SK-N-DZ (cell line): ENCODE measurements at regions not wholly inside any gene's neighbourhood (a gene's known extent, or its start where the extent isn't known, plus 50 kb on each side); places are given as distances from the start of the nearest gene placed in this dataset.

Source experiments
- DNase-seq: peaks from one replicate; pipeline ENCODE4 v3.0.0-alpha.2; 2015; ENCODE audit warnings: low spot score

- DNase-seq = no peak
These were observed 220.0 kb upstream of the FOXQ1 start for GRCh38 chr6:1091900-1092299.

DNA sequence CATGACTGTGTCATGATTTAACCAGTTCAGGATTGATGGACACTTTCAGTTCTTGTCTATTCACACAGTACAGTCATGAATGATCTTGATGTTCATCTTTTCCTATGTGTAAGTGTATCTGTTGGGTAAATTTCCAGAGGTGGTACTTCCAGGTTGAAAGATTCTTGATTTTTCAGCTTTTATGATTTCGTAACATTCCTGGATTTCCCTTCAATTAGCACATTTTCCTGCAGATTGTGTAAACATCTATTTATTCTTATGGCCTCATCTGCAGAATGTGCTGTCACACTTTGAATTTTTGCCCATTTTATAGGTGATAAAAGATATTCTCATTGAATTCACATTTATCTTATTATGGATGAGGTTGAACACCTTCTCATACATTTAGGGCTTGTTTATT is 222.0 kb upstream of the FOXQ1 start:
- DNase-seq = no peak

DNA sequence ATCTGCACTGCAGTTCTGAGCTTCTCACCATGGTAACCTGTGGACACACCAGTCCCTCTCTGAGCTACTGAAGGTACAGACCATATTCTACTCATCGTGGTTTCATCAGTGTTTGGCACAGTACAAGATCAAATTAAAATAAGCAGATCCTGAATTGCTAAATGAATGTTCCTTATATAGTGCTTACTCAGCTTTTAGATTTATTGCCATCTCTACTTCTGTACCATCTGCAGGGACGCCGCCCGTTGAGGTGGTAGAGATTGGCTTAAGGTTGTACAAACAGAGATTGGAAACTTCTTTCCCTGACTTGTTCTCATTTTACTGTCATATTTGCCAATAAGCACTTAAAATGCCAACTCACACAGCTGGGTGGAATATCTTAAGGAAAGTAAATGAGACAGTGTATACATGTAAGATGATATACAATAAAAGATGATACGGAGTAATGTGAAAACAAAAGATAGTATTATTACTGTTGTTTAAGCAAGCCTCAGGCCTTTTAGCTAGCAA is 223.4 kb upstream of the FOXQ1 start:
- no peak for DNase-seq

DNA sequence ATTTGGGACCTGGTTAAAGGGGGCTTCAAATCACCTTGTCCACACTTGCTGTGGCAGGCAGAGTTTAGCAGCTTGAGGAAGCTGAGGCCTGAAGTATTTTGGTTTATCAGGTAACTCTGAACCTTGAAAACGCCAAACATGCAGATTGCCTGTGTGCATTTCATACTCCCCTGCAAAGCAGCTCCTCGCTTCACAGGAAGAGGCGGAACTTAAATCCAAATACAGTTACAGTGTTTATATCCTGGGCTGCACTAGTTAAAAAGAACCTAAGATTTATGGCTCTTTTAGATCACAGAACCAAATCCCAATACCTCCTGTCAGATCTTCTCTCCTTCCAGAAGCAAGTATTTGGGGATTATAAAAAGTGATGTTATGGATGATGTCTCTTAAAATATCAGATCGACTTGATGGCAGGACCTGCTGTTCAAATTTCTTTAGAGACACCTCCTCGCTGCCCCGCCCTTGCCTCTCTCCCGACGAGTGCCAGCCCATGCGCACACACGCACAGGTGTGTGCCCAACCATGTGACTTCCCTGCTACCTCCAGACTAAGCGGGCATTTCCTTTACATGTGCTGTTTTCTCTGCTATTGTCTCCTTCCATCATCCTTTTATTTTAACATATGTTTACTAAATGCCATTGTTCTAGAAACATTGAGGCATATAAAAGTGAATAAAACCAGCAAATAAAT is 224.6 kb upstream of the FOXQ1 start:
- DNase-seq = no peak

- no peak for DNase-seq
These were observed 225.3 kb upstream of the FOXQ1 start for GRCh38 chr6:1086446-1087153.

GRCh38 chr6:1082285-1082935 is 229.5 kb upstream of the FOXQ1 start:
- no peak for DNase-seq

- no peak for DNase-seq
These were observed 230.2 kb upstream of the FOXQ1 start for GRCh38 chr6:1081551-1082284.

- DNase-seq = no peak
These were observed 231.2 kb upstream of the FOXQ1 start for GRCh38 chr6:1080453-1081337.

DNA sequence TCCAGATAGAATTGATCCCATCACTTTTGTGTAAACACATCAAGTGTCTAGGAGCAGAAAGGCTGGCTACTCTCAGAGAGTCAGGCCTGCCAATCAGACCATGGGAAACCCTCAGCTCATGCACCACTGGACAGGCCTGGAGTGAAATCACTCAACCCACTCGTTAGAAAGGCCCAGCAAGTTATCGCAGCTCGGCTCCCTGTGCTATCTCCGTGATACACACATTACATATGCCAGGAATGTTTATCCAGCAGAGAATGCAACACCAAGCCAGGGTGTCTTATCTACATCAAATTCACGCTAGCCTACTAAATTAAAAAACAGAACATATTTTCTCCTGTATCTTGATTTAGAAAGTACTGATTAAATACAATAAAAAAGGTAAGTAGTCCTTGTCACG is 232.4 kb upstream of the FOXQ1 start:
- DNase-seq = no peak

DNA sequence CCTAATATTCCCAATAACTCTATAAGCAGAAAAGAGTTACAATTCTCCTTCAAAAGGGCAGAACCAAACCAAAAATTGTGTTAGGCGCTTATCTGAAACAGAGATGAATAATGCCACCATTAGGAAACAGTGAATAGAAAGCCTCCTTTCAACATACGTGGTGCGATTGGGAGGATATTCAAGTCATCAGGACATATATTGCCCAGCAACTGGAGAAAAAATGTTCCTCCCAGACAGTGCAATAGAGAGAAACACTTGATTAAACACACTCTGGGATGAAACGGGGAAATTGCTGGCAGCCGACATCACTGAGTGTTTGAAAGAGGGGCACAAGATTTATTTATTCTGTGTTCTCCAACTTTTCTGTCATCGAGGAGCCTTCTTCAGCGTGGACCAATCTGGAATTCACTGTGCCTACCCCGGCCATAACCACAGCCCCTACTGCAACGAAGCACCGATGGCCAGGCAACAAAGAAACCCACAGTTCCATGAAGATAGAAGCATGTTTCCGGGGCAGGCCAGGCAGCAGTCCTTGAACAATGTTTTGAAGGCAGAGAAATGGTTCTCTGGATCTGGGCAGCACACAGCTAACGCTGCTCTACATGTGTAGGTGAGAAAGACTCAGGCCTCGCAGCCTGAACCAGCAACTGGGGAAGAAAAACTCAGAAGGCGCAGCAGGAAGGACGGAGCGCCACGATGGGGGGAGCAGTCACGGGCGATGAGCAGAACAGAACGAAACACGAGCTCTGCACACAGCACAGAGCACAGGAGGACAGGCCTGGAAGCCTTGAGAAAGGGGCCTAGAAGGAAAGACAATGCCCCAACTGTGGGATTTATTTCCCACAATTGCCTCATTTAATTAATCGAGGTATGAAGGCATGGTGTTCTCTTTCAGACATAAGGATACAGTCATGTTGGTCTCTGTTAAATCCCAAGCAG is 234.2 kb upstream of the FOXQ1 start:
- DNase-seq = no peak

- DNase-seq = no peak
These were observed 235.1 kb upstream of the FOXQ1 start for GRCh38 chr6:1076531-1077459.

DNA sequence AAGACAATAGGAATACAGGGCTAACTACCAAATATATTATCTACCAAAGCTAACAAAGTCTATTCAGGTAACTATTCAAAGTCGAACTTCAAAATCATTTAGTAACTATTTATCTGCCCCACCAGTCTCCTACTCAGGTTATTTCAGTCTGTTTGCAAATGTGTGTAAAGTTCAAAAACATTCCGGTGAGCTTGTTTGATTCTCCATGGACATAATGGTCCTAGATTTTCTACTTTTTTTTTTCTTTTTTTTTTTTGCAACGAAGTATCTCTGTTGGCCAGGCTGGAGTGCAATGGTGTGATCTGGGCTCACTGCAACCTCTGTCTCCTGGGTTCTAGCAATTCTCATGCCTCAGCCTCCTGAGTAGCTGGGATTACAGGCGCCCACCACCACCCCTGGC is 236.0 kb upstream of the FOXQ1 start:
- DNase-seq = no peak

GRCh38 chr6:1075444-1075843 is 236.5 kb upstream of the FOXQ1 start:
- DNase-seq = no peak

DNA sequence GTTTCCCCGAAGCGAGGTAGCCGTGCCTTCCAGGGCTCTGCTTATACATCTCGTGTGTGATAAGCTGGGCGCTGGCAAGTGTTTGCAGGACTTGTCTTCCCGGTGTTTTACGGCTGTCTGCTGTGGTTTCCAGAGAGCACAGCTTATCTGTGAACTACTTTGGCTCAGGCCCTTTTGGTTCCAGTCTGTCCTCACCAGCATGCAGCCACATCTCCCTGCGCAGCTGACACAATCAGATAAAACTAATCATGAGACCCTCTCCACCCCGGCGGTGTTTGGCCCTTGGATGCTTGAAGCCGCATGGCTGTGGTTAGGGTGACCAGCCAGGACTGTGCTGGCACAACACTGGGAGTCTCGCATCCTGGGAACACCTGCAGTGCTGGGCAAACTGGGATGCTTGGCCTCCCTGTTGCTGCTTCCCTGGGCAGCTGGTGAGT is 241.8 kb upstream of the FOXQ1 start:
- no peak for DNase-seq

- no peak for DNase-seq
These were observed 243.0 kb upstream of the FOXQ1 start for GRCh38 chr6:1068905-1069304.

- no peak for DNase-seq
These were observed 243.8 kb upstream of the FOXQ1 start for GRCh38 chr6:1068068-1068467.

GRCh38 chr6:1067346-1067745 is 244.6 kb upstream of the FOXQ1 start:
- no peak for DNase-seq

GRCh38 chr6:1066449-1067090 is 245.3 kb upstream of the FOXQ1 start:
- no peak for DNase-seq
